CD14-positive monocyte (primary cell): ENCODE measurements at regions not wholly inside any gene's neighbourhood (a gene's known extent, or its start where the extent isn't known, plus 50 kb on each side); places are given as distances from the start of the nearest gene placed in this dataset.

Experiments
- DNase-seq, 3 donors: peaks; one replicate each; pipeline ENCODE4 v3.0.0-alpha.2; 2011 to 2022
- H2AFZ ChIP-seq: 2 replicates; pipeline ENCODE4 v1.6.0; 2012; ENCODE audit warnings: mild to moderate bottlenecking, low read depth, low read length, inconsistent platforms; ENCODE audit not compliant: insufficient read depth, poor library complexity, severe bottlenecking
- H3K27ac ChIP-seq, 2 donors: 1 replicate in 1 of 2; 2 replicates in 1 of 2; pipeline ENCODE4 v1.5.1; 2012 to 2013; ENCODE audit warnings: low read length in 2 of 2, control low read depth in 1 of 2, inconsistent platforms in 1 of 2, low read depth in 1 of 2, mild to moderate bottlenecking in 1 of 2
- H3K27me3 ChIP-seq, 2 donors: one replicate each; pipeline versions ENCODE4 v1.6.0 to v1.6.1; 2011 to 2013; ENCODE audit warnings: low read length in 2 of 2; ENCODE audit not compliant: control insufficient read depth in 2 of 2, insufficient read depth in 2 of 2
- H3K36me3 ChIP-seq, 2 donors: replicated peaks in 1 of 2; 1 replicate in 1 of 2; 2 replicates in 1 of 2; pipeline versions ENCODE4 v1.5.1 to v1.6.1; 2012 to 2013; ENCODE audit warnings: low read length in 2 of 2, control low read depth in 1 of 2, inconsistent platforms in 1 of 2, mild to moderate bottlenecking in 1 of 2; ENCODE audit not compliant: insufficient read depth in 2 of 2, control insufficient read depth in 1 of 2
- H3K4me1 ChIP-seq, 2 donors: 1 replicate in 1 of 2; 2 replicates in 1 of 2; pipeline versions ENCODE4 v1.5.1 to v1.6.1; 2012 to 2013; ENCODE audit warnings: low read length in 2 of 2, control low read depth in 1 of 2, inconsistent platforms in 1 of 2, mild to moderate bottlenecking in 1 of 2, moderate library complexity in 1 of 2; ENCODE audit not compliant: insufficient read depth in 2 of 2, control insufficient read depth in 1 of 2
- H3K4me2 ChIP-seq: replicated peaks from 2 replicates; pipeline ENCODE3; 2012; ENCODE audit warnings: low read length, moderate library complexity, mild to moderate bottlenecking; ENCODE audit not compliant: poor library complexity, severe bottlenecking; ENCODE audit errors: extremely low read depth
- H3K4me3 ChIP-seq, 3 experiments: fragments of 200-600 bp in 1 of 3; sonication (generic) in 1 of 3; replicated peaks in 1 of 3; 1 replicate in 2 of 3; 2 replicates in 1 of 3; pipeline ENCODE4 v1.5.1; 2011 to 2013; ENCODE audit warnings: low read length in 3 of 3, mild to moderate bottlenecking in 3 of 3, control low read depth in 2 of 3, low read depth in 2 of 3, inconsistent platforms in 1 of 3, moderate library complexity in 1 of 3
- H3K79me2 ChIP-seq: 2 replicates; pipeline ENCODE4 v1.6.0; 2012; ENCODE audit warnings: mild to moderate bottlenecking, control low read depth, inconsistent platforms, low read length, moderate library complexity; ENCODE audit not compliant: insufficient read depth
- H3K9ac ChIP-seq: 2 replicates; pipeline ENCODE4 v1.6.0; 2017; ENCODE audit warnings: low read length, mild to moderate bottlenecking; ENCODE audit not compliant: insufficient read depth, poor library complexity, severe bottlenecking
- H3K9me3 ChIP-seq, 2 donors: replicated peaks in 1 of 2; 1 replicate in 1 of 2; 2 replicates in 1 of 2; pipeline versions ENCODE4 v1.5.1 to v1.6.1; 2012 to 2013; ENCODE audit warnings: low read length in 2 of 2, control low read depth in 1 of 2; ENCODE audit not compliant: control insufficient read depth in 1 of 2, insufficient read depth in 1 of 2
- H4K20me1 ChIP-seq: 2 replicates; pipeline ENCODE4 v1.6.0; 2012; ENCODE audit warnings: mild to moderate bottlenecking, low read length, control low read depth, moderate library complexity; ENCODE audit not compliant: insufficient read depth
- H3K27ac Mint-ChIP-seq, 7 donors: one replicate each; pipeline ENCODE4 v1.8.0; 2020; ENCODE audit warnings: mild to moderate bottlenecking in 7 of 7, mixed read lengths in 7 of 7, moderate library complexity in 6 of 7, inconsistent platforms in 2 of 7
- H3K27me3 Mint-ChIP-seq, 3 donors: one replicate each; pipeline ENCODE4 v1.8.0; 2021 to 2022; ENCODE audit warnings: low read depth in 3 of 3, mild to moderate bottlenecking in 3 of 3, mixed read lengths in 3 of 3, moderate library complexity in 3 of 3, inconsistent platforms in 1 of 3
- H3K36me3 Mint-ChIP-seq, 2 donors: one replicate each; pipeline ENCODE4 v1.8.0; 2020; ENCODE audit warnings: mixed read lengths in 2 of 2, inconsistent platforms in 1 of 2, mild to moderate bottlenecking in 1 of 2
- H3K4me1 Mint-ChIP-seq: one replicate; pipeline ENCODE4 v1.8.0; 2020; ENCODE audit warnings: mild to moderate bottlenecking, mixed read lengths
- H3K4me3 Mint-ChIP-seq, 2 donors: one replicate each; pipeline ENCODE4 v1.8.0; 2020; ENCODE audit warnings: mild to moderate bottlenecking in 2 of 2, mixed read lengths in 2 of 2, moderate library complexity in 1 of 2
- H3K9me3 Mint-ChIP-seq, 7 donors: one replicate each; pipeline ENCODE4 v1.8.0; 2020 to 2022; ENCODE audit warnings: mixed read lengths in 7 of 7, mild to moderate bottlenecking in 6 of 7, moderate library complexity in 6 of 7, inconsistent platforms in 2 of 7
- WGBS: methylation state at CpG from one replicate; pipeline ENCODE4 v1.1.5; 2013; ENCODE audit warnings: missing lambda C conversion rate; ENCODE audit not compliant: insufficient coverage; 5-methylcytosine and 5-hydroxymethylcytosine counted together
- intact Hi-C, 2 donors: fragments of 100-400 bp; cut with micrococcal nuclease; formaldehyde crosslinking; loops; one replicate each; pipeline versions ENCODE4 v1.15.0 to v1.15.1; 2023
- TF ChIP-seq, protein P1 (sequence below): fragments of 200-600 bp; IDR thresholded peaks from one replicate; pipeline ENCODE4 v1.8.0; 2022; ENCODE audit warnings: antibody characterized with exemption, mild to moderate bottlenecking

DNA sequence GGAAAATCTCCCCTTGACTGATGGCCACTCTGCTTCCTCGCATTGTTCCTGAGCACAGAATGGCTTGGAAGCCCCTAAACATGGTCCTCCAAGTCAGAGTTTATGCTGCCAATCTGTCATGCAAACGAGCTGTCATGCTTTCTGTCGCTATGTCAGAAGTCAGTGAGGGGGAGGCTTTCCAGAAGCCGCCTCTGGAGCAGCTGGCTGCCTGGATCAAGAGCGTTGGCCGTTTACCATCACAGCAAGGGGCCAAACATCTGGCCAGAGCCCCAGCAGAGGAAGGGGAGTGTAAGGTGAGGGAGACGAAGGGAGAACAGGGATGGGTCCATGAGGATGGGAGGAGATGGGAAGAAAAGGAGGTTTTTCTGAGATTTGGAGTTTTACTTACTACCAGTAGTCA is 372.6 kb upstream of the NR2F2 start:
- WGBS = 72% methylated on average over 6 of the region's 7 CpGs
- Histone ChIP-seq H3K9me3 (peaks cover 0 to 19% of the 10 kb centered on the region in 2 donors), H3K79me2 (no peaks in the 10 kb centered on the region), H2AFZ (no peak overlapping the region), H4K20me1 (no peaks in the 10 kb centered on the region), H3K4me1 (no peaks in the 10 kb centered on the region), H3K9ac (no peak overlapping the region), H3K36me3 (no peaks in the 10 kb centered on the region), H3K27me3 (no peaks in the 10 kb centered on the region), H3K4me3 (no peak overlapping the region), H3K4me2 (no peak overlapping the region), H3K27ac (no peak overlapping the region)
- TF ChIP-seq, protein P1, sequence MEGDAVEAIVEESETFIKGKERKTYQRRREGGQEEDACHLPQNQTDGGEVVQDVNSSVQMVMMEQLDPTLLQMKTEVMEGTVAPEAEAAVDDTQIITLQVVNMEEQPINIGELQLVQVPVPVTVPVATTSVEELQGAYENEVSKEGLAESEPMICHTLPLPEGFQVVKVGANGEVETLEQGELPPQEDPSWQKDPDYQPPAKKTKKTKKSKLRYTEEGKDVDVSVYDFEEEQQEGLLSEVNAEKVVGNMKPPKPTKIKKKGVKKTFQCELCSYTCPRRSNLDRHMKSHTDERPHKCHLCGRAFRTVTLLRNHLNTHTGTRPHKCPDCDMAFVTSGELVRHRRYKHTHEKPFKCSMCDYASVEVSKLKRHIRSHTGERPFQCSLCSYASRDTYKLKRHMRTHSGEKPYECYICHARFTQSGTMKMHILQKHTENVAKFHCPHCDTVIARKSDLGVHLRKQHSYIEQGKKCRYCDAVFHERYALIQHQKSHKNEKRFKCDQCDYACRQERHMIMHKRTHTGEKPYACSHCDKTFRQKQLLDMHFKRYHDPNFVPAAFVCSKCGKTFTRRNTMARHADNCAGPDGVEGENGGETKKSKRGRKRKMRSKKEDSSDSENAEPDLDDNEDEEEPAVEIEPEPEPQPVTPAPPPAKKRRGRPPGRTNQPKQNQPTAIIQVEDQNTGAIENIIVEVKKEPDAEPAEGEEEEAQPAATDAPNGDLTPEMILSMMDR = no peak
- Mint-ChIP-seq H3K9me3 (peaks cover 5 to 22% (median 8%) of the 10 kb centered on the region in 7 donors), H3K4me3 (no peak overlapping the region), H3K4me1 (no peaks in the 10 kb centered on the region), H3K36me3 (no peaks in the 10 kb centered on the region), H3K27me3 (peaks cover 0 to 2% (median 1%) of the 10 kb centered on the region in 3 donors), H3K27ac (no peak overlapping the region)
- intact Hi-C loops = no loop called here
- DNase-seq = no peak

DNA sequence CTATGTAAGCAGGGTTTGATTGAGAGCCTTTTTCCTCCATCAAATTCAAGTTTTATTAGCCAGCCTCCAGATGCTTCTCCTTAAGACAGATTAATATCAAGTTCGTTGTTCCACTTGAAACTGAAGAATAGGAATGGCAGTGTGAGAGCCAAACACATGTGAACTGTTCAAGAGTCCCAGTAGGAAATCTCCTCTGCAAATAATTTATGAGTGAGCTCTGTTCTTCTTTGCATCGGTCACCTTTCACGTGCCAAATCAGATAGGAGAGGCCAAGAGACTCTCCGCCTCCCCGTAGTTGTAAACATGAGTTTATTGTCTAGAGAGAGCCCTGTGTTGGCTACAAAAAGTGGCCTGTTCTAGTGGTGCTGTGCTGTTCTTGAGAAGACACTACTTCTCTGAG is 372.1 kb upstream of the NR2F2 start:
- Histone ChIP-seq H3K79me2 (no peaks in the 10 kb centered on the region), H3K9ac (no peak overlapping the region), H3K9me3 (peaks cover 0 to 19% of the 10 kb centered on the region in 2 donors), H3K36me3 (no peaks in the 10 kb centered on the region), H2AFZ (no peak overlapping the region), H3K27ac (no peak overlapping the region), H3K4me2 (no peak overlapping the region), H4K20me1 (no peaks in the 10 kb centered on the region), H3K4me1 (no peaks in the 10 kb centered on the region), H3K4me3 (no peak overlapping the region), H3K27me3 (no peaks in the 10 kb centered on the region)
- no peak overlapping the region for H3K27ac Mint-ChIP-seq
- no peaks in the 10 kb centered on the region for H3K36me3 Mint-ChIP-seq
- H3K4me1 Mint-ChIP-seq = no peaks in the 10 kb centered on the region
- intact Hi-C loops = no loop called here
- no peak for DNase-seq
- peaks cover 0 to 2% (median 1%) of the 10 kb centered on the region in 3 donors for H3K27me3 Mint-ChIP-seq
- H3K4me3 Mint-ChIP-seq = no peak overlapping the region
- peaks cover 7 to 22% (median 8%) of the 10 kb centered on the region in 7 donors for H3K9me3 Mint-ChIP-seq
- TF ChIP-seq, protein P1 = no peak
- 42% methylated on average over 4 of the region's 5 CpGs for WGBS
